IMR-90 (cell line): ENCODE measurements at regions not wholly inside any gene's neighbourhood (a gene's known extent, or its start where the extent isn't known, plus 50 kb on each side); places are given as distances from the start of the nearest gene placed in this dataset.

Source experiments
- ATAC-seq: fragments of 200-7000 bp; cut with Tn5 transposase; 2 replicates; pipeline ENCODE4 v1.9.1; 2020; ENCODE audit warnings: low read depth, mild to moderate bottlenecking, moderate library complexity
- BruUV-seq: library from RNA; stranded (reverse); fragments of 400-500 nt; replicated peaks from 2 replicates; lab custom pipeline; 2021; lab: Mats Ljungman, UMichigan
- CTCF ChIA-PET: fragments of 300-600 bp; formaldehyde crosslinking; extraction: SDS; loops from one replicate; lab custom pipeline; 2021; ENCODE audit warnings: antibody characterized with exemption; lab: Yijun Ruan, JAX
- POLR2A ChIA-PET: fragments of 300-600 bp; sonication (Branson Sonifier 250); formaldehyde crosslinking; loops from one replicate; lab custom pipeline; 2022; ENCODE audit warnings: antibody characterized with exemption; ENCODE audit not compliant: unreplicated experiment; lab: Charles Lee
- DNase-seq: peaks from one replicate; pipeline ENCODE4 v3.0.0; 2013
- H2AFZ ChIP-seq: replicated peaks from 2 replicates; pipeline ENCODE3; 2013; ENCODE audit warnings: low read length, mild to moderate bottlenecking; ENCODE audit not compliant: poor library complexity
- H2AK5ac ChIP-seq: 2 replicates; pipeline ENCODE4 v1.6.1; 2013; ENCODE audit warnings: low read depth, low read length, inconsistent platforms
- H2AK9ac ChIP-seq: replicated peaks from 2 replicates; pipeline ENCODE3; 2013; ENCODE audit warnings: mild to moderate bottlenecking, low read depth, low read length, moderate library complexity; ENCODE audit not compliant: poor library complexity
- H2BK120ac ChIP-seq: 2 replicates; pipeline ENCODE4 v1.6.1; 2013; ENCODE audit warnings: low read depth, low read length, inconsistent platforms
- H2BK15ac ChIP-seq: 3 replicates; pipeline ENCODE4 v1.6.1; 2013; ENCODE audit warnings: low read depth, low read length, inconsistent platforms
- H2BK20ac ChIP-seq: 2 replicates; pipeline ENCODE4 v1.6.1; 2013; ENCODE audit warnings: low read depth, mild to moderate bottlenecking, inconsistent platforms, low read length, moderate library complexity
- H2BK5ac ChIP-seq: 2 replicates; pipeline ENCODE4 v1.6.1; 2013; ENCODE audit warnings: mild to moderate bottlenecking, low read depth, low read length, inconsistent platforms; ENCODE audit not compliant: poor library complexity, severe bottlenecking
- H3K14ac ChIP-seq: replicated peaks from 2 replicates; pipeline ENCODE4 v1.6.1; 2013; ENCODE audit warnings: low read depth, low read length, inconsistent platforms
- H3K18ac ChIP-seq: 2 replicates; pipeline ENCODE4 v1.6.1; 2013; ENCODE audit warnings: low read depth, low read length, control low read depth
- H3K23ac ChIP-seq: 2 replicates; pipeline ENCODE4 v1.6.1; 2013; ENCODE audit warnings: low read depth, low read length, inconsistent platforms
- H3K27ac ChIP-seq: 2 replicates; pipeline ENCODE4 v1.5.1; 2013; ENCODE audit warnings: mild to moderate bottlenecking, control low read depth, low read length; ENCODE audit not compliant: insufficient read depth
- H3K27me3 ChIP-seq: 2 replicates; pipeline ENCODE4 v1.6.1; 2013; ENCODE audit warnings: low read length; ENCODE audit not compliant: control insufficient read depth, insufficient read depth
- H3K36me3 ChIP-seq: 2 replicates; pipeline ENCODE4 v1.6.1; 2013; ENCODE audit warnings: low read length, mixed read lengths; ENCODE audit not compliant: control insufficient read depth, insufficient read depth
- H3K4ac ChIP-seq: 2 replicates; pipeline ENCODE4 v1.6.1; 2013; ENCODE audit warnings: low read depth, low read length, inconsistent platforms
- H3K4me1 ChIP-seq: 2 replicates; pipeline ENCODE4 v1.6.1; 2013; ENCODE audit warnings: low read length, mixed read lengths; ENCODE audit not compliant: control insufficient read depth, insufficient read depth
- H3K4me2 ChIP-seq: 2 replicates; pipeline ENCODE4 v1.6.1; 2013; ENCODE audit warnings: low read depth, mild to moderate bottlenecking, control low read depth, low read length, moderate library complexity
- H3K4me3 ChIP-seq: 2 replicates; pipeline ENCODE4 v1.5.1; 2013; ENCODE audit warnings: low read depth, mild to moderate bottlenecking, control low read depth, low read length, moderate library complexity; ENCODE audit not compliant: insufficient read depth
- H3K56ac ChIP-seq: 2 replicates; pipeline ENCODE4 v1.6.1; 2013; ENCODE audit warnings: low read length, inconsistent platforms; ENCODE audit not compliant: insufficient read depth; ENCODE audit errors: extremely low read depth
- H3K79me1 ChIP-seq, 2 experiments: 2 replicates each; pipeline ENCODE4 v1.6.1; 2013; ENCODE audit warnings: low read length in 2 of 2, inconsistent platforms in 1 of 2, low read depth in 1 of 2
- H3K9ac ChIP-seq: 2 replicates; pipeline ENCODE4 v1.6.1; 2013; ENCODE audit warnings: low read depth, low read length, control low read depth
- H3K9me1 ChIP-seq: 2 replicates; pipeline ENCODE4 v1.6.1; 2013; ENCODE audit warnings: low read length, inconsistent platforms; ENCODE audit not compliant: insufficient read depth
- H3K9me3 ChIP-seq: 2 replicates; pipeline ENCODE4 v1.6.1; 2013; ENCODE audit warnings: low read length; ENCODE audit not compliant: control insufficient read depth, insufficient read depth
- H4K20me1 ChIP-seq: 2 replicates; pipeline ENCODE4 v1.6.1; 2013; ENCODE audit warnings: low read length, inconsistent platforms; ENCODE audit not compliant: insufficient read depth
- H4K5ac ChIP-seq: 2 replicates; pipeline ENCODE4 v1.6.1; 2013; ENCODE audit warnings: mild to moderate bottlenecking, low read depth, low read length, control low read depth
- H4K8ac ChIP-seq, 2 experiments: 2 replicates each; pipeline ENCODE4 v1.6.1; 2013; ENCODE audit warnings: low read depth in 2 of 2, low read length in 2 of 2, control low read depth in 1 of 2, inconsistent platforms in 1 of 2
- H4K91ac ChIP-seq: 2 replicates; pipeline ENCODE4 v1.6.1; 2013; ENCODE audit warnings: low read depth, low read length, inconsistent platforms; ENCODE audit not compliant: insufficient read depth
- BHLHE40 ChIP-seq: fragments of 150-350 bp; IDR thresholded peaks from 2 replicates; pipeline ENCODE4 v1.6.1; 2016; ENCODE audit warnings: mild to moderate bottlenecking, low read depth, low read length
- CEBPB ChIP-seq: IDR thresholded peaks from 2 replicates; pipeline ENCODE4 v1.6.1; 2012; ENCODE audit warnings: low read depth, low read length, improper control_type of control experiment
- CHD1 ChIP-seq: IDR thresholded peaks from 2 replicates; pipeline ENCODE4 v1.6.1; 2012; ENCODE audit warnings: low read depth, low read length, improper control_type of control experiment
- CTCF ChIP-seq: conservative IDR thresholded peaks from 2 replicates; pipeline ENCODE4 v1.5.1; 2012; ENCODE audit warnings: mild to moderate bottlenecking, low read depth, low read length, improper control_type of control experiment
- ELK1 ChIP-seq: fragments of 150-350 bp; IDR thresholded peaks from 2 replicates; pipeline ENCODE4 v1.6.1; 2016; ENCODE audit warnings: low read depth, mild to moderate bottlenecking, low read length, moderate library complexity, borderline replicate concordance
- FOS ChIP-seq: fragments of 150-350 bp; IDR thresholded peaks from 2 replicates; pipeline ENCODE4 v1.6.1; 2016; ENCODE audit warnings: low read depth, low read length
- MAFK ChIP-seq: IDR thresholded peaks from 2 replicates; pipeline ENCODE4 v1.6.1; 2012; ENCODE audit warnings: low read depth, low read length, improper control_type of control experiment
- MAZ ChIP-seq: IDR thresholded peaks from 2 replicates; pipeline ENCODE4 v1.6.1; 2012; ENCODE audit warnings: low read depth, mild to moderate bottlenecking, low read length, improper control_type of control experiment, moderate library complexity, borderline replicate concordance
- MXI1 ChIP-seq: IDR thresholded peaks from 2 replicates; pipeline ENCODE4 v1.6.1; 2012; ENCODE audit warnings: low read depth, mild to moderate bottlenecking, low read length, moderate library complexity, borderline replicate concordance
- NFE2L2 ChIP-seq: fragments of 150-350 bp; IDR thresholded peaks from 2 replicates; pipeline ENCODE4 v1.6.1; 2016; ENCODE audit warnings: low read depth, mild to moderate bottlenecking, low read length
- POLR2A ChIP-seq: IDR thresholded peaks from 2 replicates; pipeline ENCODE4 v1.6.1; 2012; ENCODE audit warnings: mild to moderate bottlenecking, low read depth, low read length
- RAD21 ChIP-seq: IDR thresholded peaks from 2 replicates; pipeline ENCODE4 v1.6.1; 2012; ENCODE audit warnings: low read length, improper control_type of control experiment
- RCOR1 ChIP-seq: IDR thresholded peaks from 2 replicates; pipeline ENCODE4 v1.6.1; 2012; ENCODE audit warnings: mild to moderate bottlenecking, low read length, improper control_type of control experiment; ENCODE audit not compliant: insufficient replicate concordance
- RFX5 ChIP-seq: IDR thresholded peaks from 2 replicates; pipeline ENCODE4 v1.8.0; 2012; ENCODE audit warnings: low read depth, mild to moderate bottlenecking, low read length, moderate library complexity
- SMC3 ChIP-seq: fragments of 150-350 bp; IDR thresholded peaks from 2 replicates; pipeline ENCODE4 v1.6.1; 2016; ENCODE audit warnings: low read depth, mild to moderate bottlenecking, antibody characterized with exemption, low read length, moderate library complexity
- USF2 ChIP-seq: fragments of 150-350 bp; IDR thresholded peaks from 2 replicates; pipeline ENCODE4 v1.6.1; 2017; ENCODE audit warnings: mild to moderate bottlenecking, antibody characterized with exemption, low read length, low read depth
- WGBS, 2 experiments: methylation state at CpG; one replicate each; pipeline versions ENCODE4 v1.1.5 to v1.1.7; 2013; ENCODE audit warnings: missing lambda C conversion rate in 2 of 2; ENCODE audit not compliant: insufficient read length in 1 of 2; ENCODE audit errors: extremely low coverage in 2 of 2; 5-methylcytosine and 5-hydroxymethylcytosine counted together
- dilution Hi-C: fragments of 300-500 bp; cut with HindIII; formaldehyde crosslinking; loops from one replicate; pipeline ENCODE4 v1.14.3; 2018; ENCODE audit warnings: low sequenced_read_pairs; ENCODE audit not compliant: unreplicated experiment
- in situ Hi-C: fragments of 300-500 bp; cut with MboI; formaldehyde crosslinking; loops from 3 replicates; pipeline ENCODE4 v1.14.3; 2019; ENCODE audit warnings: low sequenced_read_pairs, inconsistent platforms, mixed read lengths
- intact Hi-C: fragments of 100-400 bp; cut with micrococcal nuclease; formaldehyde crosslinking; loops from 2 replicates; pipeline ENCODE4 v1.10.0; 2022

DNA sequence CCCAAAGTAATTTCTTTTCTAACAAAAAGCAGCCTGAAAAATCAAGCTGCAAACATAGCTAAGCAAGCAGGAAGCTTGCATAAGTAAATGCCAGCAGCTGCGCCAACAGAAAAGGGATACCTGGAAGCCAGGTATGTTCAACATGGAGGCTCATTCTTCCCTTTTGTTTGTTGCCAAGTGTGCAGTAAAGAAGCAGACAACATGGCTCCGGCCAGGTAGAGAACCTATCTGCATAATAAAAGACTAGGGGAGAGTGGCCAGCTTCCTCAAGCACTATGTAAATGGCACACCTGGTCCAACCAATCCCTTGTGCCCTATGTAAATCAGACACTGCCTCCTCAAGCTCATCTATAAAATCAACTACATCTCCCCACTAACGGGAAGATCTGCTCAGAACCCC lies 1407.0 kb downstream of the CDH11 start:
- Histone ChIP-seq H3K18ac (no peak overlapping the region), H3K14ac (no peak overlapping the region), H2AFZ (no peak overlapping the region), H2AK9ac (no peak overlapping the region), H3K9ac (no peak overlapping the region), H2AK5ac (no peak overlapping the region), H3K27me3 (no peaks in the 10 kb centered on the region), H3K9me1 (no peaks in the 10 kb centered on the region), H3K4me2 (no peak overlapping the region), H3K4me3 (no peak overlapping the region), H3K9me3 (no peaks in the 10 kb centered on the region), H2BK5ac (no peak overlapping the region), H4K5ac (no peak overlapping the region), H4K20me1 (no peaks in the 10 kb centered on the region), H3K4me1 (no peaks in the 10 kb centered on the region), H3K4ac (no peak overlapping the region), H2BK15ac (no peak overlapping the region), H3K56ac (no peak overlapping the region), H3K27ac (no peak overlapping the region), H2BK20ac (no peak overlapping the region), H4K8ac (no peak overlapping the region), H3K23ac (no peak overlapping the region), H2BK120ac (no peak overlapping the region), H3K36me3 (no peaks in the 10 kb centered on the region), H4K91ac (no peak overlapping the region), H3K79me1 (no peaks in the 10 kb centered on the region)
- ATAC-seq (no peak), DNase-seq (no peak)
- in situ Hi-C loops, result no loop called here
- no CpG with 5 or more reads among the region's 3 CpGs for WGBS, 2 experiments
- TF ChIP-seq SMC3 (no peak), CHD1 (no peak), USF2 (no peak), RCOR1 (no peak), NFE2L2 (no peak), CEBPB (no peak), BHLHE40 (no peak), ELK1 (no peak), RFX5 (no peak), MAFK (no peak), MXI1 (no peak), FOS (no peak), CTCF (no peak), POLR2A (no peak), RAD21 (no peak), MAZ (no peak)
- ChIA-PET POLR2A (no interaction called here), CTCF (no interaction called here)
- no TSS peak for BruUV-seq
- dilution Hi-C loops, result no loop called here
- intact Hi-C loops, result no loop called here
